ENCODE measurements at regions not wholly inside any gene's neighbourhood (a gene's known extent, or its start where the extent isn't known, plus 50 kb on each side); places are given as distances from the start of the nearest gene placed in this dataset.

DNA sequence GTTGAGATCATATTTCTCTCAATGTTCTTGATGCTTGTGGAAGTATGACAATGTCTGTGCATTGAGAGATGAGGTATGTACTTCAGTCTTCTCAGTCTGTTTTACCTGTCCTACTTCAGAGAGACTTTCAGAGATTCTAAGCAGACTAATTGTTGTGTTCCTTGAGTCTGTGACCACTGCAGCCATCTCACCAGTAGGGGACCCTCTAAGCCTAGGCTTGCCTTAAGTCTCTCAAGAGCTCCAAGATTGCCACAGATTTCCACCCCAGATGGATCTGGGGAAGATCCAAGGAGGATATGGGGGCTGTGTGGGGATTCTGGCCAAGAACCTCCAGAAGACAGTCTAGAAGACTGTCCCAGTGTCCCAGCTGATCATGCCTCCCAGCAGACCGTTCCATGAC, 179.9 kb upstream of the PLET1 start (continued):
- TF ChIP-seq YY1 (IDR thresholded peaks at IDR 0.05; ENCODE audit: low read depth, low read length), result 0 out of 2 replicates have a peak, but pooled peaks have one; percentile 39
- no peak for TF ChIP-seq NRF1 (IDR thresholded peaks at IDR 0.05; ENCODE audit: low read depth, low read length)
- TF ChIP-seq NANOG (IDR thresholded peaks at IDR 0.05; ENCODE audit: insufficient read depth, low read depth, low read length, poor library complexity, severe bottlenecking), result no peak
- TF ChIP-seq RNF2 (IDR thresholded peaks at IDR 0.05; ENCODE audit: borderline replicate concordance, low read depth, low read length, missing control alignments, poor library complexity, severe bottlenecking), result no peak
- TF ChIP-seq HDAC2 (IDR thresholded peaks at IDR 0.05; ENCODE audit: borderline replicate concordance in 1 of 2, low read depth in 2 of 2, low read length in 2 of 2), result no peak
- no peak for TF ChIP-seq KDM1A (IDR thresholded peaks at IDR 0.05; ENCODE audit: borderline replicate concordance, low read length)
- TF ChIP-seq POLR2A (IDR thresholded peaks at IDR 0.05; ENCODE audit: control extremely low read depth in 1 of 2, low read depth in 2 of 2, low read length in 2 of 2), result no peak
- TF ChIP-seq EP300 (IDR thresholded peaks at IDR 0.05; ENCODE audit: borderline replicate concordance in 1 of 2, low read depth in 2 of 2, low read length in 2 of 2), result no peak
- no peak for TF ChIP-seq BRCA1 (IDR thresholded peaks at IDR 0.05; ENCODE audit: low read depth, low read length)
- TF ChIP-seq CBX8 (IDR thresholded peaks at IDR 0.05; ENCODE audit: borderline replicate concordance, low read depth, low read length), result no peak
- TF ChIP-seq KDM5A (IDR thresholded peaks at IDR 0.05; ENCODE audit: low read length), result no peak
- no peak for TF ChIP-seq JUN (IDR thresholded peaks at IDR 0.05; ENCODE audit: low read depth, low read length)
- TF ChIP-seq USF2 (IDR thresholded peaks at IDR 0.05; ENCODE audit: low read length), result no peak
- no peak for TF ChIP-seq HDAC6 (IDR thresholded peaks at IDR 0.05; ENCODE audit: low read depth, low read length)
- TF ChIP-seq POLR2AphosphoS5 (IDR thresholded peaks at IDR 0.05; ENCODE audit: low read depth, low read length), result no peak
- TF ChIP-seq TCF12 (IDR thresholded peaks at IDR 0.05; ENCODE audit: low read depth, low read length), result no peak

Data from H1 (cell line).